ENCODE measurements at regions not wholly inside any gene's neighbourhood (a gene's known extent, or its start where the extent isn't known, plus 50 kb on each side); places are given as distances from the start of the nearest gene placed in this dataset.
A peak's percentile ranks its signal among the peaks of the same experiment; 100 is the strongest.
"Not testable (repeated sequence)": the region's sequence is repeated elsewhere in the genome, so short reads cannot be mapped to it uniquely, and the experiment has no call there.

GRCh38 chr3:105982207-105982606, 113.4 kb upstream of the CBLB start:
- DNase-seq: no peak

DNA sequence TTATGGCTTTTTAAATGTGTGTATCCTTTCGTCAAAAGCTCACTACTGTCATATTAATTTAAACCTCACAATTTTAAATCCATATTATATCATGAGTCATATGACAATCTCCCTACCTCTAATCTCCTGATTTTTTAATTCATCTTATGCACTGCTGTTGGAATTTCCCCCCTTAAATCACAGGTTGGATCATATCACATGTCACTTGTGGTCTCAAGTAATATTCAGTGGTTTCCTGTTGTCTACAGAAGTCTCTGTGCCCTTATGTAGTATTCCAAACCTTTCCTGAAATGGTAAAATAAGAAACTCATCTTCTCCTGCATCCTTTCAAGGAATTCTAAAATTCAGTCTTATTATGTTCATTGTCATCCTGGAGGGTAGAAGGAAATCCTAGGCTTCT, 116.0 kb upstream of the CBLB start:
- DNase-seq: no peak

DNA sequence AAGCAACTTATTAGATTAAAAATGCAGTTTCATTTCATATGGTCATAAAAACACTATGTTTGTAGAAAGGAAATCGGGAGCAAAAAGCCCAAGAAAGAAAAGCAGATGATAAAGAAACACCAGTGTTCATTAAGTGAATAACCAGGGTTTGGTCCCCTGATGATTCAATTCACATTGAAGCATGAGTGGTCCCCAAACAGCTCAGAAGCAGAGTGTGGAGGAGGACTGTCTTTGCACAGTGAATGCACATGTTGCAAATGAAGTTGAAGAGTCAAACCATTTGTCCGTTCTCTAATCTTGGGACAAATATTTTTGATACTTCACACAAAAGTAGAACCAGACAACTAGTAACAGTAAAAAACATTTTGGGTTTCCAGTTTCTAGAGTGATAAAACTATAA, 117.5 kb upstream of the CBLB start:
- DNase-seq: not testable (repeated sequence)

DNA sequence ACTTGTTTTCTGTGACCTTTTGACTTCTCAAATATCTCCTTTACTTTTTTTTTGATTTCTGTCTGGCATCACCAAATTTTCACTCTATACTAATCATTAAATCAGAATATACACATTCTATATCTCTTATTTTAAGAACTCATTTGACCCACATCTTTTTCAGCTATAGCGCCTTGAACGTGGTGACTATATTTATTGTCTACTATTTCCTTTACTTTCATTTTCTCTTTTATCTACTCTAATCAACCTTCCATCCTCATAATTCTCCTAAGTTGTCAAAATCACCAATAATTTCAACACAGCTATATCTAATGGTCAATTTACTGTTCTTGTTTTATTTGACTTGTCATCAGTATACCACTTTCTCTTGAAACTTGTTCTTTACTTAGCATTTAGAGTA, 119.0 kb upstream of the CBLB start:
- no peak for DNase-seq

DNA sequence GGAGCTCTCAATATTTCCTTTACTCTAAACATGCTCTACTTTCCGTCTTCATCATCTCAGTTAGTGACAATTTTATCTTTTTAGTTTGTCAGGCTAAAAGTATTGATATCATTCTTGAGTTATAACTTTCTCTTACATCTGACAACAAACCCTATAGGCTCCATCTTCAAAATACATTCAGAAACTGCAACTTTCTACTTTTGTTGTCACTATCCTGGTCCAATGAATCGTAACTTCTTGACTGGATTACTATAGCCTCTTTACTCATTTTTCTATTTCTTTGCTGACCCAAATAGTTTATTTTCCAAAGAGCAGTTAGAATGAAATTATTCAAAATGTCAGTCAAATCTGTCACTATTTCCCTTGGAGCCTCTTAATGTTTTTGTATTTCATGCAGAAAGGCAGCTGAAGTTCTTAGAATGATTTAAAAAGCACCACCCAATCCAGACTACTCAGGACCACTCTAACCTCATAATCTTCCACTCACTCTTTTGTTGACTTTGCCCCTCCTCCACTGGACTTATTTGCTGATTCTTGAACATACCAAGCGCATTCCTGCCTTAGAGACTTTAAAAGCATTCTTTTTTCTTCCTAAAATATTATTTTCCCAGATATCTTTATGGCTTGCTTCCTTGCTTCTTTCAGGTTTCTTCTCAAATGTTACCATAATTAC, 119.9 kb upstream of the CBLB start:
- no peak for DNase-seq

DNA sequence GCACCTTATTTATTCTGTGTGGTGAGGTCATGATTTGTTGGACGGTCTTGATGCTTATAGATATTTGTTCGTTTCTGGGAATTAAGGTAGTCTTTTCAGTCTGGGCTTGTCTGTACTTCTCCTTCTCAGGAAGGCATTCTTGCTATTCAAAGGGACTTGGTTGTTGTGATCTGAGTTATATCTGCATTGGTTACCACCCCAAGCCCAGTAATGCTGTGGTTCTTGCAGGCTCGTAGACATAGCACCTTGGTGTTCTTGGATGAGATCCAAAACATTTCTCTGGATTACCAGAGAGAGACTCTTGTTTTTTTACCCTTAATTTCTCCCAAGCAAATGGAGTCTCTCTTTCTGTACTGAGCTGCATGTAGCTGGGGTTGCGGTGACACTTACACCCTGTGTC, 128.0 kb upstream of the CBLB start:
- no peak for DNase-seq

DNA sequence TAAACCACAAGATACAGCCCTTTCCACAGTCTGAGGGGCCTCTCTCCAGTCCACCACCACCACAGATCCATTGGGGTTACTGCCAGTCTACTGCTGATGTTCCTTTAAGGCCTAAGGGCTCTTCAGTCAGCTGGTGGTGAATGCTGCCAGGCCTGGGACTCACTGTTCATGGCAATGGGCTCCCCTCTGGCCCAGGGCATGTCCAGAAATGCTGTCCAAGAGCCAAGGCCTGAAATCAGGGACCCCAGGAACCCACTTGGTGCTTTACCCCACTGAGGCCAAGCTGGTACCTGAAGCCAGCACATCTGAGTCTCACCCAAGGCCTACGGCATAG, 128.6 kb upstream of the CBLB start:
- DNase-seq: no peak

DNA sequence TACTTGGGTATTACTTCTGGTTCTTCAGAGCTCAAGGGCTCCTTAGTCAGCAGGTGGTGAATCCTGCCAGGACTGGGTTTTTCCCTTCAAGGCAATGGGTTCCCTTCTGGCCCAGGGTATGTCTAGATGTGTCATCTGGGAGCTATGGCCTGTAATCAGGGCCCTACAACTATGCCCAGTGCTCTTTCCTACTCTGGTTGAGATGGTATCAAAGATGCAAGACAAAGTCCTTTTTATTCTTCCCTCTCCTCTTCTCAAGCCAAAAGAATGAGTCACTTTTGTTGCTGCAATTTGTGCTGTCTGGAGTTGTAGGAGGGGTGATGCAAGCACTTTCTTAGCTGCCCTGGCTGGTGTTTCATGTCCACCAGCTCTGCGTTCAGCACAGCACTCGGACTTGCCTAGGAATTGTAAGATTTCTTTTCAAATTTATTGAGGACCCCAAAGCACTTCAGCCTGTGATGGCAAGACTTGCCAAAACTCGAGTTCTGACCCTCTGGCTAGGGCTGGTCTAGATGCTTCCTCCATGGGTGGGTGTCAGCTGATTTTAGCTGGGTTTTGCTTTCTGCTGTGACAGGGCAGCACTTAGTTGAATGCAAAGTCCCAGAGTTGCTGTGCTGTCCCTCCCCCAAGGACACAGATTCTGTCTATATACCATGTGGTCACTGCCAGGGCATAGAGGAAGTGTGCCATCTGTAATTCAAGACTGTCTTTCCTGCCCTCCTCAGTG, 129.2 kb upstream of the CBLB start:
- DNase-seq: no peak

DNA sequence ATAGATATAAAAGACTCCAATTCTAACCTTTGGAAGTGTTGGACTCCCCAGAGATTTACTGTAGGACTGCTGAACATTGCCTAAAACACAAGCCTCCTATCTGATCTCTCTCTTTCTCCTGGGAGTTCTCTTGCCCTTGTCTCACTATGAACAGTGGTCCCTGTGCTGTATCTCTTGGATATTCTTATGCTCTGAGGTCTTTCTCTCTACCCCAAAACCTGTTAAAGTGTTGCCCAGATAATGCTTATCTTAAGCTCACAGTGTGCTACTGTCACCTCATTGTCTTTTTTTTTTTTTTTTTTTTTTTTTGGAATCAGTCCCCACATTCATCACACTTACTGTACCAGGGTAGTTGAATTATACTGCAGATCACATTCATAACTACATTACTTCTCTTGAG, 131.0 kb upstream of the CBLB start:
- no peak for DNase-seq

- DNase-seq: no peak
Observed at GRCh38 chr3:106001923-106002322, 133.1 kb upstream of the CBLB start.

DNA sequence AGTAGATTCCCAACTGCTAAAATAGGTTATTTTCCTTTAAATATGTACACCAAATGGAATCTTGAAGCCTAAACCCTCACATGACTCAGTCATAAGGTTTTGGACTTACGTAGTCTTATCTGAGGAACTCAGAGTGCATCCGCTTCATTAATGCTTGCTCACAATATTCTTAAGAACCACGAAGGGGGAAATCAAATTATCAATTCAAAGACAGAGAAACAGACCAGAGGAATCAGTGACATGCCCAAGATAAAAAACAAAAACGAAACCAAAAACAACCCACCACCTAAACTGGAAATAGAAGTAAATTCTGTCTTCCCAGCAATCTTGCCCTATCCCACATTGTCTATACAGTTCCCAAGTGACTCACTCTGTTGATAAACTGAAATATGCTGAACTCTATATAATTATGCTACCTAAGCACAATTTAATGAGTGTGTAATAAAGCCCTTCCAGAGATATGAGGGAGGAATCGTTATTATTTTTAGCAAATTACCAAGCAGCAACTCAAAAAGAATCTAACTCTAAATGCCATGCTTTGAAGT, 135.4 kb upstream of the CBLB start:
- no peak for DNase-seq

- DNase-seq: no peak
Observed at GRCh38 chr3:106004826-106005225, 136.0 kb upstream of the CBLB start.

GRCh38 chr3:106006001-106006400, 137.2 kb upstream of the CBLB start:
- no peak for DNase-seq

DNA sequence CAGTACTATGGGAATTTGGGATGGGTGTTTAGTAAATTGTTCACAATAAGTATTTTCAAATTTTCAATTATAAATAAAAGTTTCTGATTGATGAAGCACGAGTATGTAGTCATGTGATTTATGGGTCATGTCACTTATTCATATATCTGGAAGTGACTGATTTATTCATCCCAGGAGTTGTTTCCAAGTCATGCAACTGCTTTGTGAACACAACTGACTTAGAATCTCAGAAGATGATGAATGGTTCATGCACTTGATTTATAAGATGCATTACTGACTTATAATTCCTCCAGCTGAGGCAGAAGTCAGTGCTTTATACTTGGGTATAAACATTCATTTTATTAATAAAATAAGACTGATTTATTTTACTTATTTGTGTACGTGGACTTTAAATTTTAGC, 137.8 kb upstream of the CBLB start:
- DNase-seq: no peak

DNA sequence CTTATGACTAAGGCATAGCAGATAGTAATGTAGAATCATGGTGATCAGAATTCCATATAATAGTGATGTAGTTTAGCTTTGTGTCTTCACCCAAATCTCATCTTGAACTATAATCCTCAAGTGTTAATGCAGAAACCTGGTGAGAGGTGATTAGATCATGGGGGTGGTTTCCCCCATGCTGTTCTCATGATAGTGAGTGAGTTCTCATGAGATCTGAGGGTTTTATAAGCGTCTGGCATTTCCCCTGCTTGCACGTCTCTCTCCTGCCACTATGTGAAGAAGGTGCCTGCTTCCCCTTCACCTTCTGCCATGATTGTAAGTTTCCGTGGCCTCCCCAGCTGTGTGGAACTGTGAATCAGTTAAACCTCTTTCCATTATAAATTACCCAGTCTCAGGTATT, 138.7 kb upstream of the CBLB start:
- peak in 1 of 2 donors; percentile 23 for DNase-seq

GRCh38 chr3:106008766-106009165, 140.0 kb upstream of the CBLB start:
- no peak for DNase-seq

- no peak for DNase-seq
Observed at GRCh38 chr3:106010829-106011228, 142.0 kb upstream of the CBLB start.

DNA sequence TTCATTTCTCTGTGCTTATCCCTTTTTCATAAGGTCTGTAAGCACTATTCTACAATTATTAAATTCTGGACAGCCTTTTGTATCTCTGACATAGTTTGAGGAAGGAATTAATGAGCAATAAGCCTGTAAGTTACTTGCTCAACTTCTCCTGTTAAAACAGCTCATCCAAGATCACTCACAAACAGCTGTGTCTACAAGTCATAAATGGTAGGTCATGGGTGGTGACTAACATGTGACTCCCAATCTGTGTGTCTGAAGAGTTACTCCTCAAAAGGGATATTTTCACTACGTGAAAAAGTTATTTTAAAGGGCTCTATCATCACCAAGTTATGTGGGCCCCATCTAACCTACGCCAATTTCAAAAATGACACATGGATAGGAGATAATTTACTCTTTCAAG, 145.2 kb upstream of the CBLB start:
- DNase-seq: no peak

DNA sequence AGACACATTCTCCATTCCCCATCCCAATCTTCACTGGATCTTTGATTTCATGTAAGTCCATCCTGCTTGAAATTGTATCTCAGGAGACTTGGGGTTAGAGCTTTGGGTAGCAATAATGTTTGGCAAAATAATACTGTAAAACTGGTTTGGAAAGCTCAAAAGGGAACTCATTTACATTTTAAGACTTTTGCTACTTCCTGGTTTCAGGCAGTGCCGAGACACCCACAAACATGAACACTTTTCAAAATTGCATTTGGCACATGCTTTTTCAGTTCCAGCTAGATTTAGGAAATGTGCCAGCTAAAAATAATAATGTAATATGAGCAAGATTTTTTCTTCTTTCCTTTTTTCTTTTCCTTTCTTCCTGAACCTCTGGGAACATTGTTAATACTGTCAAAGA, 145.7 kb upstream of the CBLB start:
- DNase-seq: no peak

DNA sequence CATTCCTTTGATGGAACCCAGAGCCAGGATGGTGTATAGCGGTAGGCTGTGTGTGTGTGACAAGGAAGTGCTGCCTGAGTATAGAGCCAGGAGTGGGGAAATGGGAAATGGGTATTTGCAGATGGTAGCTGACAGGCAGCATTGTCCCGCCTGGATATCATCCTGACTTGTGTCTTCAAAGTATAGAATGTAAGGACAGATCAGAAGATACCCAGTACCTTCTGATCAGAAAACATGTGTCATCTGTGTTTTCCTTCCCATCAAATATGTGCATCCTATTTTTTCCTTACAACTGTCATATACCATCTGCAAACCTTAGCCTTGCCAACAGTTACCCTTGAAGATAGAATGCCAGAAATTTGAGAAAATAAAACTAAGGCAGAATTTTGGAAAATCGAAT, 146.2 kb upstream of the CBLB start:
- no peak for DNase-seq

DNA sequence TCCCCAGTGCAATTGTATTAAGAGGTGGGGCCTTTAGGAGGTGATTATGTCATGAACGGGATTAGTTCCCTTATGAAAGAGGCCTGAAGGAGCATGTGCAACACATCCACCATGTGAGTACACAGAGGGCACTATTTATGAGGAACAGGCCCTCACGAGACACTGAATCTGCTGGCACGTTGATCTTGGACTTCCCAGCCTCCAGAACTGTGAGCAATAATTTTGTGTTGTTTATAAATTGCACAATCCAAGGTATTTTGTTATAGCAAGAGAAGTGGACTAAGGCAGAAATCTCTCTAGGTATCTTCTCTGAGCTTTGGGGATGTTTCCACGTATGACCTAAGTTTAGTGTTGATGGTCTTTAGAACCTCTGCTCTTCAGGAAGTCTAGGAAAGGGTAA, 149.3 kb upstream of the CBLB start:
- no peak for DNase-seq

DNA sequence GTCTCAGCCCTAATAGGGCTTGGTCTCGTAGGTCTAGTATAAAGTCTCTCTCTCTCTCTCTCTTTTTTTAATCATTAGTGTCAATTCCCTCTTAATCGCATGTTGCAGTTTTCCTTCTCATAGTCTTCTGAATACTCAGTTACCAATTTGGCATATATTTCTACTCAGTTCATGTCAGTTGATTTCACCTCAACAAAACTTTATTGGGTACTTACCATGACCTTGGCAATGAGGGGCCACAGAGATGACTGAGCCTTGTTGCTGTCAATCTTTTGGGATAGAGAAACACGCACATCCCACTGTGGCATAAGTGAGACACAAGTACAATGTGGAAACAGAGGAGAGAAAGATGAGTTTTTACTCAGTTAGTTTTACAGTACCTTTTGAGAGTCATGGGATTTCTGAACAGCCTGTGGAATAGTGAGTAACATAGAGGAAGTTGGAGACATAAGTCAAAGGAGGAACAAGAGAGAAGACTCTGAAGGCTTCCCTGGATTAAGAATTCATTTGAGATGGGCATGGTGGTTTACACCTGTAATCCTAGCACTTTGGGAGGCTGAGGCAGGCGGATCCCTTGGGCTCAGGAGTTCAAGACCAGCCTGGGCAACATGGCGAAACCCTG, 150.2 kb upstream of the CBLB start:
- no peak for DNase-seq

DNA sequence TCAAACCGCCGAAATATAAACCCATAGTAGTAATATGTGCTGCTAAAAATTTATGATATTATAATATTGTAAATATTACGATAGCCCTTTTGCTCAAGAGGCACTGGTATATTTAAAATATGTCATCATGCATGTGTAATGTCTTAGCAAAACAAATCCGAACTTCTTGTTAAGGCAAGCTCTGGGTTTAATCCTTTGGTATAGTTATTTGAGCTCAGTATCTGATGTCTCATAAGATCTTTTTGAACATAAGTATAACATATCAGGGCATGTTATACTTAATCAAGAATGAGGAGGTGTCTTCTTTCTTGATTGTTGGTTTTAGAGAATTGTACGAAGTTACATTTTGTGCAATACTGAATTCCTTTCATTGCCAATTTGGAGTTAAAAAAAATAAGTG, 154.1 kb upstream of the CBLB start:
- DNase-seq: no peak

- no peak for DNase-seq
Observed at GRCh38 chr3:106025151-106025722, 156.4 kb upstream of the CBLB start.

Data from stimulated activated CD4-positive, alpha-beta T cell treated with anti-CD3 and anti-CD28 coated beads, Interleukin-2, amount 100 ng/mL, for 24 hours (primary cell).